ENCODE measurements at regions not wholly inside any gene's neighbourhood (a gene's known extent, or its start where the extent isn't known, plus 50 kb on each side); places are given as distances from the start of the nearest gene placed in this dataset.

GRCh38 chr1:101547357-101547756, 310.5 kb downstream of the S1PR1 start (continued):
- TF ChIP-seq GRHL1 (CRISPR knock-in tag; conservative IDR thresholded peaks at IDR 0.05) (no peak), EED (CRISPR knock-in tag; IDR thresholded peaks at IDR 0.05) (no peak), ZNF20 (CRISPR knock-in tag; IDR thresholded peaks at IDR 0.05) (no peak)

GRCh38 chr1:101548376-101548775, 311.6 kb downstream of the S1PR1 start:
- no peak for TF ChIP-seq PRMT3 (CRISPR knock-in tag; IDR thresholded peaks at IDR 0.05; ENCODE audit: borderline replicate concordance, low read depth)
- TF ChIP-seq HNRNPH1 (optimal IDR thresholded peaks at IDR 0.05; ENCODE audit: low read depth, low read length), result no peak
- TF ChIP-seq BRF2 (CRISPR knock-in tag; IDR thresholded peaks at IDR 0.05), result no peak
- no peak for TF ChIP-seq THAP11 (CRISPR knock-in tag; IDR thresholded peaks at IDR 0.05)
- no peak for TF ChIP-seq CEBPG (CRISPR knock-in tag; IDR thresholded peaks at IDR 0.05)
- TF ChIP-seq KLF13 (CRISPR knock-in tag; IDR thresholded peaks at IDR 0.05), result no peak
- no peak for TF ChIP-seq MTERF4 (CRISPR knock-in tag; IDR thresholded peaks at IDR 0.05)
- TF ChIP-seq ZNF839 (CRISPR knock-in tag; IDR thresholded peaks at IDR 0.05; ENCODE audit: borderline replicate concordance), result no peak
- no peak for TF ChIP-seq ZNF569 (CRISPR knock-in tag; IDR thresholded peaks at IDR 0.05; ENCODE audit: borderline replicate concordance)
- Histone ChIP-seq H3K9me3 (ENCODE audit: low read length) (no peaks in the 10 kb centered on the region), H3K36me3 (replicated peaks in 1 of 2; ENCODE audit: control insufficient read depth in 1 of 2, insufficient read depth in 2 of 2, low read length in 2 of 2) (no peaks in the 10 kb centered on the region), H4K20me1 (ENCODE audit: insufficient read depth, low read length) (no peaks in the 10 kb centered on the region), H3K4me1 (ENCODE audit: insufficient read depth, low read length) (no peaks in the 10 kb centered on the region), H3K79me2 (ENCODE audit: insufficient read depth, low read length) (no peaks in the 10 kb centered on the region), H3K27me3 (ENCODE audit: control insufficient read depth in 1 of 2, insufficient read depth in 2 of 2, low read length in 2 of 2) (no peaks in the 10 kb centered on the region), H3K27ac (ENCODE audit: extremely low read length, insufficient read depth, low read length) (no peak overlapping the region), H3K9ac (ENCODE audit: insufficient read depth, low read depth, low read length) (no peak overlapping the region), H3K4me3 (replicated peaks in 1 of 3; ENCODE audit: insufficient read depth in 1 of 3, low read depth in 2 of 3, low read length in 3 of 3) (no peak overlapping the region), H3K4me2 (ENCODE audit: low read depth, low read length) (no peak overlapping the region), H2AFZ (ENCODE audit: low read length) (no peak overlapping the region)
- in situ Hi-C loops (cut with HindIII; ENCODE audit: extremely low pct_ligation_motif_present, low pct_unique_long_range_greater_than_20kb) (no loop called here), intact Hi-C loops (cut with micrococcal nuclease; ENCODE audit: unreplicated experiment) (no loop called here)
- CTCF ChIA-PET (ENCODE audit: low intra/inter-chr PET ratio, low total read pairs), result no interaction called here
- FAIRE-seq (no peak), ATAC-seq (no peak), DNase-seq (ENCODE audit: low spot score) (no peak)
- POLR2A ChIA-PET, result no interaction called here
- BruUV-seq (replicated peaks), result no TSS peak

All from HepG2 (cell line).